A673 (cell line): ENCODE measurements at regions not wholly inside any gene's neighbourhood (a gene's known extent, or its start where the extent isn't known, plus 50 kb on each side); places are given as distances from the start of the nearest gene placed in this dataset.

ENCODE experiments used
- BruUV-seq: library from RNA; stranded (reverse); fragments of 400-500 nt; replicated peaks from 2 replicates; lab custom pipeline; 2021; lab: Mats Ljungman, UMichigan
- CTCF ChIA-PET: fragments of 300-600 bp; sonication (Branson Sonifier 250); formaldehyde crosslinking; loops from one replicate; lab custom pipeline; 2022; ENCODE audit warnings: antibody characterized with exemption; lab: Charles Lee
- POLR2A ChIA-PET: fragments of 300-600 bp; sonication (Branson Sonifier 250); formaldehyde crosslinking; loops from one replicate; lab custom pipeline; 2022; ENCODE audit warnings: antibody characterized with exemption; ENCODE audit not compliant: low non-redundant PET; lab: Charles Lee
- DNase-seq: peaks from one replicate; pipeline ENCODE4 v3.0.0-alpha.2; 2015; ENCODE audit warnings: low spot score
- H3K27ac ChIP-seq: fragments of 200-600 bp; sonication (generic); 2 replicates; pipeline ENCODE4 v1.5.1; 2016; ENCODE audit warnings: mixed run types, low read depth, mild to moderate bottlenecking, mixed read lengths, antibody characterized with exemption, low read length; ENCODE audit not compliant: poor library complexity, severe bottlenecking
- H3K27me3 ChIP-seq: fragments of 200-600 bp; sonication (generic); replicated peaks from 2 replicates; pipeline ENCODE4 v1.6.1; 2017; ENCODE audit warnings: mixed run types, low read depth, mild to moderate bottlenecking, mixed read lengths, antibody characterized with exemption, low read length; ENCODE audit not compliant: insufficient read depth, poor library complexity
- H3K36me3 ChIP-seq: fragments of 200-600 bp; sonication (generic); 2 replicates; pipeline ENCODE4 v1.6.1; 2016; ENCODE audit warnings: mixed run types, mild to moderate bottlenecking, mixed read lengths, antibody characterized with exemption, low read length; ENCODE audit not compliant: insufficient read depth, poor library complexity, severe bottlenecking
- H3K4me1 ChIP-seq: fragments of 200-600 bp; sonication (generic); 2 replicates; pipeline ENCODE4 v1.6.1; 2017; ENCODE audit warnings: mixed run types, mild to moderate bottlenecking, mixed read lengths, antibody characterized with exemption, low read length; ENCODE audit not compliant: insufficient read depth, poor library complexity, severe bottlenecking
- H3K4me3 ChIP-seq: fragments of 200-600 bp; sonication (generic); 2 replicates; pipeline ENCODE4 v1.5.1; 2016; ENCODE audit warnings: low read depth, mixed run types, mild to moderate bottlenecking, mixed read lengths, low read length; ENCODE audit not compliant: poor library complexity, severe bottlenecking
- H3K9me3 ChIP-seq: fragments of 200-600 bp; sonication (generic); 2 replicates; pipeline ENCODE4 v1.6.1; 2016; ENCODE audit warnings: mixed run types, low read depth, mild to moderate bottlenecking, mixed read lengths, antibody characterized with exemption, low read length; ENCODE audit not compliant: poor library complexity, severe bottlenecking
- CTCF ChIP-seq: fragments of 300-800, 200-600 bp; sonication (generic); conservative IDR thresholded peaks from 2 replicates; pipeline ENCODE4 v1.5.1; 2017; ENCODE audit warnings: low read depth, mild to moderate bottlenecking, antibody characterized with exemption, low read length, moderate library complexity, mixed read lengths
- EZH2 ChIP-seq: fragments of 200-600 bp; sonication (generic); IDR thresholded peaks from 2 replicates; pipeline ENCODE4 v1.6.1; 2017; ENCODE audit warnings: borderline replicate concordance, low read depth, mild to moderate bottlenecking, mixed read lengths, antibody characterized with exemption, low read length; ENCODE audit not compliant: poor library complexity, severe bottlenecking
- intact Hi-C: fragments of 100-400 bp; cut with micrococcal nuclease; formaldehyde crosslinking; loops from one replicate; pipeline ENCODE4 v1.10.0; 2022; ENCODE audit not compliant: unreplicated experiment

- Histone ChIP-seq H3K4me3 (no peak overlapping the region), H3K36me3 (no peaks in the 10 kb centered on the region), H3K27ac (no peak overlapping the region), H3K9me3 (no peaks in the 10 kb centered on the region), H3K27me3 (no peaks in the 10 kb centered on the region), H3K4me1 (no peaks in the 10 kb centered on the region)
- no TSS peak for BruUV-seq
- ChIA-PET POLR2A (interaction anchor here (0.6 kb wide), 1 partner anchor 19 kb away, joined by 8 read pairs; no protein-coding TSS in a partner anchor), CTCF (no interaction called here)
- TF ChIP-seq CTCF (no peak), EZH2 (no peak)
- intact Hi-C loops, result no loop called here
- no peak for DNase-seq
Measured at GRCh38 chr6:21780141-21780540, 186.6 kb downstream of the SOX4 start.

GRCh38 chr6:21780679-21781078 lies 187.1 kb downstream of the SOX4 start:
- CTCF ChIA-PET, result no interaction called here

GRCh38 chr6:21781128-21781527 lies 187.6 kb downstream of the SOX4 start:
- BruUV-seq, result no TSS peak

More at GRCh38 chr6:21780679-21781078, 187.1 kb downstream of the SOX4 start:
- BruUV-seq, result no TSS peak
- no peaks in the 10 kb centered on the region for H3K4me1 ChIP-seq
- no peaks in the 10 kb centered on the region for H3K9me3 ChIP-seq
- POLR2A ChIA-PET, result no interaction called here
- H3K4me3 ChIP-seq, result no peak overlapping the region
- TF ChIP-seq CTCF (no peak), EZH2 (no peak)
- no peaks in the 10 kb centered on the region for H3K27me3 ChIP-seq
- no peak for DNase-seq
- intact Hi-C loops, result no loop called here
- no peak overlapping the region for H3K27ac ChIP-seq
- H3K36me3 ChIP-seq, result no peaks in the 10 kb centered on the region

More at GRCh38 chr6:21781128-21781527, 187.6 kb downstream of the SOX4 start:
- Histone ChIP-seq H3K36me3 (no peaks in the 10 kb centered on the region), H3K27me3 (no peaks in the 10 kb centered on the region), H3K9me3 (no peaks in the 10 kb centered on the region), H3K4me1 (no peaks in the 10 kb centered on the region), H3K27ac (no peak overlapping the region), H3K4me3 (no peak overlapping the region)
- no peak for DNase-seq
- CTCF ChIA-PET, result no interaction called here
- TF ChIP-seq EZH2 (no peak), CTCF (no peak)
- POLR2A ChIA-PET, result interaction anchor here (0.5 kb wide), 1 partner anchor 211 kb away, joined by 3 read pairs; no protein-coding TSS in a partner anchor
- intact Hi-C loops, result no loop called here
